Heart left ventricle (tissue), 16 donors: ENCODE measurements at regions not wholly inside any gene's neighbourhood (a gene's known extent, or its start where the extent isn't known, plus 50 kb on each side); places are given as distances from the start of the nearest gene placed in this dataset.

ENCODE experiments used
- ATAC-seq, 4 donors: fragments of 200-7000 bp; cut with Tn5 transposase; one replicate each; pipeline ENCODE4 v1.9.1; 2020 to 2022; ENCODE audit warnings: moderate library complexity in 4 of 4, mild to moderate bottlenecking in 3 of 4, moderate number of reproducible peaks in 1 of 4
- DNase-seq, 5 donors: peaks; one replicate each; pipeline ENCODE4 v3.0.0-alpha.2; 2020
- H3K27ac ChIP-seq, 12 donors: fragments of 200-600 bp; sonication (generic) in 4 of 12; one replicate each; pipeline versions ENCODE4 v1.5.0 to v1.8.0; 2016 to 2022; ENCODE audit warnings: mild to moderate bottlenecking in 2 of 12
- H3K27me3 ChIP-seq, 9 donors: fragments of 200-600 bp; sonication (generic) in 2 of 9; one replicate each; pipeline versions ENCODE4 v1.5.1 to v1.8.0; 2016 to 2022; ENCODE audit warnings: mild to moderate bottlenecking in 3 of 9
- H3K36me3 ChIP-seq, 9 donors: fragments of 200-600 bp; sonication (generic) in 2 of 9; one replicate each; pipeline versions ENCODE4 v1.5.0 to v1.8.0; 2018 to 2022; ENCODE audit warnings: mild to moderate bottlenecking in 2 of 9
- H3K4me1 ChIP-seq, 12 donors: fragments of 200-600 bp; sonication (generic) in 4 of 12; one replicate each; pipeline versions ENCODE4 v1.5.0 to v1.8.0; 2016 to 2022; ENCODE audit warnings: mild to moderate bottlenecking in 3 of 12
- H3K4me3 ChIP-seq, 12 donors: fragments of 200-600 bp; sonication (generic) in 4 of 12; one replicate each; pipeline versions ENCODE4 v1.5.0 to v1.8.0; 2017 to 2022; ENCODE audit warnings: mild to moderate bottlenecking in 9 of 12, moderate library complexity in 4 of 12
- H3K9me3 ChIP-seq, 12 donors: fragments of 200-600 bp; sonication (generic) in 4 of 12; one replicate each; pipeline versions ENCODE4 v1.5.0 to v1.8.0; 2016 to 2022; ENCODE audit warnings: mild to moderate bottlenecking in 1 of 12
- POLR2A ChIP-seq, 2 donors: fragments of 450-650 bp; IDR thresholded peaks; one replicate each; pipeline ENCODE4 v1.6.1; 2017; ENCODE audit warnings: antibody characterized with exemption in 2 of 2, mild to moderate bottlenecking in 2 of 2, moderate library complexity in 2 of 2
- WGBS, 4 donors: extraction: QIAGEN DNeasy Blood & Tissue Kit in 2 of 4; methylation state at CpG; one replicate each; pipeline versions ENCODE4 v1.1.5 to v1.1.7; 2013 to 2018; 5-methylcytosine and 5-hydroxymethylcytosine counted together
- intact Hi-C, 10 donors: fragments of 100-400 bp; cut with DNase I; formaldehyde crosslinking; loops; one replicate each; pipeline versions ENCODE4 v1.11.1 to v1.14.2; 2022
- TF ChIP-seq, protein P1 (sequence below), 12 donors: fragments of 200-600 bp; sonication (generic) in 4 of 12; IDR thresholded peaks; one replicate each; pipeline versions ENCODE4 v1.5.0 to v1.8.0; 2018 to 2022; ENCODE audit warnings: antibody characterized with exemption in 12 of 12, mild to moderate bottlenecking in 5 of 12
- donor health status: ischemic (EF 13 %, LVEDD 7.1; RV severe dilation, severe dysfunction).
- donor health status: healthy with polysubstance abuse.
- donor health status: DM: no; HTN: yes; CAD: no.
- donor health status: DM: no; HTN: no; CAD: no.
- donor health status: ischemic (EF 25% LVEDD 6.9; RV normal size, moderate dysfunction).
- donor health status: ischemic (EF 25% LVEDD 5.7; RV mildly dilated, moderate dysfunction).
- donor health status: healthy.
- donor health status: DM: yes; HTN: yes; CAD: no.
- donor health status: ischemic (EF 35%, LVEDD 5.7; RV mildly dilated, moderate dysfunction).
- donor health status: nonischemic (EF 11% LVEDD 7.7; RV severe dilation, severe dysfunction).
- donor health status: DM: yes; HTN: yes; CAD: no.
- donor health status: PGD.
- donor health status: ischemic (EF 29% LVEDD 5.4; RV normal size, mild dysfunction).
- donor health status: nonischemic (EF 23%, LVEDD 6.1; RV moderate dilation, normal function).

- no peak for TF ChIP-seq POLR2A (IDR thresholded peaks at IDR 0.05)
- TF ChIP-seq, protein P1, sequence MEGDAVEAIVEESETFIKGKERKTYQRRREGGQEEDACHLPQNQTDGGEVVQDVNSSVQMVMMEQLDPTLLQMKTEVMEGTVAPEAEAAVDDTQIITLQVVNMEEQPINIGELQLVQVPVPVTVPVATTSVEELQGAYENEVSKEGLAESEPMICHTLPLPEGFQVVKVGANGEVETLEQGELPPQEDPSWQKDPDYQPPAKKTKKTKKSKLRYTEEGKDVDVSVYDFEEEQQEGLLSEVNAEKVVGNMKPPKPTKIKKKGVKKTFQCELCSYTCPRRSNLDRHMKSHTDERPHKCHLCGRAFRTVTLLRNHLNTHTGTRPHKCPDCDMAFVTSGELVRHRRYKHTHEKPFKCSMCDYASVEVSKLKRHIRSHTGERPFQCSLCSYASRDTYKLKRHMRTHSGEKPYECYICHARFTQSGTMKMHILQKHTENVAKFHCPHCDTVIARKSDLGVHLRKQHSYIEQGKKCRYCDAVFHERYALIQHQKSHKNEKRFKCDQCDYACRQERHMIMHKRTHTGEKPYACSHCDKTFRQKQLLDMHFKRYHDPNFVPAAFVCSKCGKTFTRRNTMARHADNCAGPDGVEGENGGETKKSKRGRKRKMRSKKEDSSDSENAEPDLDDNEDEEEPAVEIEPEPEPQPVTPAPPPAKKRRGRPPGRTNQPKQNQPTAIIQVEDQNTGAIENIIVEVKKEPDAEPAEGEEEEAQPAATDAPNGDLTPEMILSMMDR (IDR thresholded peaks at IDR 0.05) = no peak
- no peak overlapping the region for H3K27ac ChIP-seq
- H3K9me3 ChIP-seq = peaks cover 0 to under 1% (median 0%) of the 10 kb centered on the region in 12 donors
- H3K4me3 ChIP-seq = no peak overlapping the region
- peaks cover 0 to 3% (median 0%) of the 10 kb centered on the region in 9 donors for H3K27me3 ChIP-seq
- no peak for ATAC-seq
- WGBS, 4 donors = 91 to 100% (median 97%) methylated on average over 1 of the region's 1 CpG
- H3K36me3 ChIP-seq = no peaks in the 10 kb centered on the region
- no peak for DNase-seq
- intact Hi-C loops = no loop called here
- no peaks in the 10 kb centered on the region for H3K4me1 ChIP-seq
Measured at GRCh38 chr9:95608341-95608740, 91.6 kb upstream of the PTCH1 start.

DNA sequence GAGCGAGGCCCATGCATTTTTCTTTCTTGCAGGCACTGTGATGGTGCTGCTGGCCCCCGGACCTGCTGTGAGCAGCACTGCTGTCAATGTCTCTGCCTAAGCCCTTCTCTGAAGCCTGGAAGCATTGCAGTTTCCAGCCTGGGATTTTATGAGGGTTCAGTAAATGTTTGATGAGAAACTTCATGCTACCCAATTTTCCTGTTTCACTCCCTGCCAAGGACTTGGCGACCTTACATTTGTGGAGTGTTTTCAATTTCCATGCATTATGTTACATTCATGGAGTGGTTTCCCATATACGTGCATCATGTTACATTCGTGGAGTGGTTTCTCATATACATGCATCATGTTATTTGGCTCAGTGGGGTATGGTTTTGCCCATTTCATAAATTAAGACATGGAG, 90.7 kb upstream of the PTCH1 start:
- Histone ChIP-seq H3K4me3 (no peak overlapping the region), H3K27me3 (no peaks in the 10 kb centered on the region), H3K9me3 (no peaks in the 10 kb centered on the region), H3K27ac (no peak overlapping the region), H3K36me3 (no peaks in the 10 kb centered on the region), H3K4me1 (no peaks in the 10 kb centered on the region)
- TF ChIP-seq, protein P1 (IDR thresholded peaks at IDR 0.05) = no peak
- no peak for TF ChIP-seq POLR2A (IDR thresholded peaks at IDR 0.05)
- ATAC-seq (no peak), DNase-seq (no peak)
- intact Hi-C loops = no loop called here
- 94 to 96% (median 95%) methylated on average over 4 to 5 of the region's 5 CpGs for WGBS, 4 donors

GRCh38 chr9:95606489-95607350, 89.9 kb upstream of the PTCH1 start:
- H3K4me3 ChIP-seq = no peak overlapping the region
- TF ChIP-seq POLR2A (IDR thresholded peaks at IDR 0.05) = no peak
- TF ChIP-seq, protein P1 (IDR thresholded peaks at IDR 0.05) = no peak
- DNase-seq (no peak), ATAC-seq (no peak)
- no peak overlapping the region for H3K27ac ChIP-seq
- no peaks in the 10 kb centered on the region for H3K27me3 ChIP-seq
- H3K9me3 ChIP-seq = no peaks in the 10 kb centered on the region
- H3K4me1 ChIP-seq = no peaks in the 10 kb centered on the region
- no peaks in the 10 kb centered on the region for H3K36me3 ChIP-seq
- WGBS, 4 donors = 84 to 86% (median 85%) methylated on average over 19 of the region's 19 CpGs
- intact Hi-C loops = no loop called here

DNA sequence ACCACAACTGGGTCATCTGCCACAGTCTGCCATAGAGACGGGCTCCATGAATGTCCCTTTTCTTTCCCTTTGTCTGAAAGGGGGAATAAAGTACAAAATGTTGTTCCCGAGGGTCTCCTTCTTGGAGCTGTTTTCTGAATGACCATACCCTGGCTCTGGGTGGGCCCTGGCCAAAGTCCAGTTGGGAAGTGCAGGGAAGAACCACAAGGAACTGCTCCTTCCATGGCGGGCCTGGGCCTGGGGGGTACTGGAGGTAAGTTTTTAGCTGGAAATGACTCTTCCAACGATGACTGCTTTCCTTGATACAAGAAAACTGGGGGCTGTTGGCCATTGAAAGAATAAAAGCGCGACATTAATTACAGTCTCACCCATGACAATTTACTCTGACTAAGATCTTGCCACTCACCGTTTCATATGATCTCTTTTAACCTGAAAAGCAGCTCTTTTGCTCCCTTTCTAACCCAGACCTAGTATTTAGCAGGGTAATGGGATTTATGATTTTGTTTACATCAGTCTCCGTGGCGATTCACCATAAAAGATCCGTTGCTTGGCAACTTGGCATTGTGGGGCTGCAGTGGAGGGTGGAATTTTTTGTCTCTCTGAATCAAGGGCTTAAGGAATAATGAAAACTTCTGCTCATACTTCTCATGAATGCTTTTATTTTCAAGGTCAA, 89.2 kb upstream of the PTCH1 start:
- DNase-seq (no peak), ATAC-seq (no peak)
- H3K4me3 ChIP-seq = no peak overlapping the region
- H3K27me3 ChIP-seq = no peaks in the 10 kb centered on the region
- no peaks in the 10 kb centered on the region for H3K4me1 ChIP-seq
- H3K27ac ChIP-seq = no peak overlapping the region
- no peak for TF ChIP-seq POLR2A (IDR thresholded peaks at IDR 0.05)
- TF ChIP-seq, protein P1 (IDR thresholded peaks at IDR 0.05) = no peak
- H3K36me3 ChIP-seq = no peaks in the 10 kb centered on the region
- no peaks in the 10 kb centered on the region for H3K9me3 ChIP-seq
- WGBS, 4 donors = 90 to 92% (median 92%) methylated on average over 10 of the region's 10 CpGs
- intact Hi-C loops = no loop called here
